Stimulated activated CD4-positive, alpha-beta T cell treated with anti-CD3 and anti-CD28 coated beads, Interleukin-15, amount 100 ng/mL, for 1 hour (primary cell): ENCODE measurements at regions not wholly inside any gene's neighbourhood (a gene's known extent, or its start where the extent isn't known, plus 50 kb on each side); places are given as distances from the start of the nearest gene placed in this dataset.
"Not testable (repeated sequence)": the region's sequence is repeated elsewhere in the genome, so short reads cannot be mapped to it uniquely, and the experiment has no call there.

ENCODE experiments used
- DNase-seq, 2 donors: peaks; one replicate each; pipeline ENCODE4 v3.0.0-alpha.2; 2020; ENCODE audit warnings: low read depth in 1 of 2, low spot score in 1 of 2

GRCh38 chr6:8802397-8802796 is 367.1 kb upstream of the SLC35B3 start:
- DNase-seq = not testable (repeated sequence)

GRCh38 chr6:8794420-8794819 is 359.1 kb upstream of the SLC35B3 start:
- DNase-seq = no peak

- DNase-seq = no peak
Observed at GRCh38 chr6:8789878-8790277, 354.5 kb upstream of the SLC35B3 start.

GRCh38 chr6:8785223-8785622 is 349.9 kb upstream of the SLC35B3 start:
- no peak for DNase-seq

- DNase-seq = no peak
Observed at GRCh38 chr6:8783191-8783590, 347.8 kb upstream of the SLC35B3 start.

- DNase-seq = no peak
Observed at GRCh38 chr6:8780653-8781052, 345.3 kb upstream of the SLC35B3 start.

GRCh38 chr6:8764733-8765132 is 329.4 kb upstream of the SLC35B3 start:
- DNase-seq = no peak

GRCh38 chr6:8760951-8761350 is 325.6 kb upstream of the SLC35B3 start:
- DNase-seq = no peak

GRCh38 chr6:8758412-8758811 is 323.1 kb upstream of the SLC35B3 start:
- DNase-seq = no peak

- no peak for DNase-seq
Observed at GRCh38 chr6:8750627-8751026, 315.3 kb upstream of the SLC35B3 start.

GRCh38 chr6:8749465-8749864 is 314.1 kb upstream of the SLC35B3 start:
- DNase-seq = no peak

- DNase-seq = no peak
Observed at GRCh38 chr6:8743170-8743745, 307.9 kb upstream of the SLC35B3 start.

GRCh38 chr6:8739454-8739853 is 304.1 kb upstream of the SLC35B3 start:
- no peak for DNase-seq

GRCh38 chr6:8738951-8739350 is 303.6 kb upstream of the SLC35B3 start:
- DNase-seq = no peak

GRCh38 chr6:8736156-8736895 is 301.0 kb upstream of the SLC35B3 start:
- DNase-seq = no peak

- no peak for DNase-seq
Observed at GRCh38 chr6:8733879-8734278, 298.5 kb upstream of the SLC35B3 start.

- DNase-seq = no peak
Observed at GRCh38 chr6:8731874-8732273, 296.5 kb upstream of the SLC35B3 start.

GRCh38 chr6:8710668-8711431 is 275.5 kb upstream of the SLC35B3 start:
- DNase-seq = no peak

GRCh38 chr6:8707956-8708772 is 272.8 kb upstream of the SLC35B3 start:
- no peak for DNase-seq

GRCh38 chr6:8707369-8707768 is 272.0 kb upstream of the SLC35B3 start:
- DNase-seq = no peak

GRCh38 chr6:8705435-8706020 is 270.2 kb upstream of the SLC35B3 start:
- no peak for DNase-seq
